MM.1S (cell line): ENCODE measurements at regions not wholly inside any gene's neighbourhood (a gene's known extent, or its start where the extent isn't known, plus 50 kb on each side); places are given as distances from the start of the nearest gene placed in this dataset.

Experiments used
- DNase-seq: peaks from one replicate; pipeline ENCODE4 v3.0.0-alpha.2; 2015
- H2AFZ ChIP-seq: fragments of 300-600 bp; sonication (generic); 2 replicates; pipeline ENCODE4 v1.6.0; 2016; ENCODE audit warnings: antibody characterized with exemption, low read length
- H3F3A ChIP-seq: fragments of 300-600 bp; sonication (generic); 2 replicates; pipeline ENCODE4 v1.6.1; 2016; ENCODE audit warnings: mild to moderate bottlenecking, antibody characterized with exemption, low read length, moderate library complexity, mixed read lengths; ENCODE audit not compliant: insufficient read depth
- H3K27ac ChIP-seq: fragments of 300-600 bp; sonication (generic); 2 replicates; pipeline ENCODE4 v1.5.1; 2016; ENCODE audit warnings: mild to moderate bottlenecking, low read length
- H3K27me3 ChIP-seq: fragments of 300-600 bp; sonication (generic); replicated peaks from 2 replicates; pipeline ENCODE4 v1.6.0; 2016; ENCODE audit warnings: low read length; ENCODE audit not compliant: insufficient read depth
- H3K36me3 ChIP-seq: fragments of 300-600 bp; sonication (generic); replicated peaks from 2 replicates; pipeline ENCODE4 v1.6.1; 2016; ENCODE audit warnings: mild to moderate bottlenecking, low read length, mixed read lengths; ENCODE audit not compliant: insufficient read depth
- H3K4me1 ChIP-seq: fragments of 300-600 bp; sonication (generic); 2 replicates; pipeline ENCODE4 v1.6.1; 2016; ENCODE audit warnings: low read length, mixed read lengths
- H3K4me2 ChIP-seq: fragments of 300-600 bp; sonication (generic); 2 replicates; pipeline ENCODE4 v1.6.0; 2016; ENCODE audit warnings: low read depth, low read length
- H3K4me3 ChIP-seq: fragments of 300-600 bp; sonication (generic); 2 replicates; pipeline ENCODE4 v1.5.1; 2016; ENCODE audit warnings: low read length, mixed read lengths
- H3K79me2 ChIP-seq: fragments of 300-600 bp; sonication (generic); 2 replicates; pipeline ENCODE4 v1.6.1; 2016; ENCODE audit warnings: mixed run types, low read length, mixed read lengths
- H3K9ac ChIP-seq: fragments of 300-600 bp; sonication (generic); 2 replicates; pipeline ENCODE4 v1.6.1; 2016; ENCODE audit warnings: low read length, mixed read lengths
- H3K9me2 ChIP-seq: fragments of 300-600 bp; sonication (generic); replicated peaks from 2 replicates; pipeline ENCODE4 v1.6.1; 2016; ENCODE audit warnings: mild to moderate bottlenecking, low read length, mixed read lengths; ENCODE audit not compliant: insufficient read depth
- H3K9me3 ChIP-seq: fragments of 300-600 bp; sonication (generic); replicated peaks from 2 replicates; pipeline ENCODE4 v1.6.1; 2016; ENCODE audit warnings: mild to moderate bottlenecking, low read length, mixed read lengths; ENCODE audit not compliant: insufficient read depth
- H4K20me1 ChIP-seq: fragments of 300-600 bp; sonication (generic); 2 replicates; pipeline ENCODE4 v1.6.1; 2016; ENCODE audit warnings: mild to moderate bottlenecking, low read length, moderate library complexity, mixed read lengths; ENCODE audit not compliant: insufficient read depth
- CTCF ChIP-seq: fragments of 300-600 bp; sonication (generic); IDR thresholded peaks from 2 replicates; pipeline ENCODE4 v1.5.1; 2016; ENCODE audit warnings: antibody characterized with exemption, low read length, mixed read lengths
- EZH2 ChIP-seq: fragments of 300-600 bp; sonication (generic); optimal IDR thresholded peaks from 2 replicates; pipeline ENCODE3; 2017; ENCODE audit warnings: low read depth, mild to moderate bottlenecking, antibody characterized with exemption, low read length, mixed read lengths
- EZH2phosphoT487 ChIP-seq: fragments of 300-600 bp; sonication (generic); IDR thresholded peaks from 2 replicates; pipeline ENCODE4 v1.6.1; 2018; ENCODE audit warnings: antibody characterized with exemption, low read length

GRCh38 chr6:21438237-21438985 is 155.1 kb upstream of the SOX4 start:
- Histone ChIP-seq H3K4me3 (peak overlapping the region; percentile 59), H3K27me3 (peaks cover 5% of the 10 kb centered on the region; the same call in 1 of the 2 replicates), H3F3A (peaks cover 14% of the 10 kb centered on the region), H3K9me2 (no peaks in the 10 kb centered on the region), H3K36me3 (no peaks in the 10 kb centered on the region), H3K9me3 (no peaks in the 10 kb centered on the region), H3K4me2 (peak overlapping the region; percentile 80), H3K4me1 (peaks cover 17% of the 10 kb centered on the region), H3K27ac (peak overlapping the region; percentile 81), H2AFZ (peak overlapping the region; percentile 24; the same call in 1 of the 2 replicates), H3K9ac (peak overlapping the region; percentile 38), H3K79me2 (no peaks in the 10 kb centered on the region), H4K20me1 (no peaks in the 10 kb centered on the region)
- TF ChIP-seq EZH2 (no peak), EZH2phosphoT487 (no peak), CTCF (no peak)
- peak; percentile 75 for DNase-seq

GRCh38 chr6:21438986-21439352 is 154.6 kb upstream of the SOX4 start:
- Histone ChIP-seq H3K4me3 (peak overlapping the region; percentile 59), H3K27ac (peak overlapping the region; percentile 81), H3F3A (peaks cover 14% of the 10 kb centered on the region), H3K4me2 (peak overlapping the region; percentile 80), H3K4me1 (peaks cover 17% of the 10 kb centered on the region), H3K9ac (no peak overlapping the region; the same call in 1 of the 2 replicates), H2AFZ (no peak overlapping the region), H3K27me3 (peaks cover 5% of the 10 kb centered on the region; the same call in 1 of the 2 replicates), H3K36me3 (no peaks in the 10 kb centered on the region), H3K79me2 (no peaks in the 10 kb centered on the region), H3K9me3 (no peaks in the 10 kb centered on the region), H3K9me2 (no peaks in the 10 kb centered on the region), H4K20me1 (no peaks in the 10 kb centered on the region)
- TF ChIP-seq EZH2 (no peak), CTCF (no peak), EZH2phosphoT487 (no peak)
- DNase-seq: peak; percentile 51

- Histone ChIP-seq H3K4me2 (no peak overlapping the region), H3K9me2 (no peaks in the 10 kb centered on the region), H2AFZ (no peak overlapping the region), H3K79me2 (no peaks in the 10 kb centered on the region), H3K27ac (no peak overlapping the region), H4K20me1 (no peaks in the 10 kb centered on the region), H3K9ac (no peak overlapping the region), H3K27me3 (peaks cover 5% of the 10 kb centered on the region; the same call in 1 of the 2 replicates), H3K9me3 (no peaks in the 10 kb centered on the region), H3K4me3 (no peak overlapping the region), H3K4me1 (peaks cover 17% of the 10 kb centered on the region), H3F3A (peaks cover 14% of the 10 kb centered on the region), H3K36me3 (no peaks in the 10 kb centered on the region)
- TF ChIP-seq EZH2 (no peak), CTCF (no peak), EZH2phosphoT487 (no peak)
- DNase-seq: no peak
Observed at GRCh38 chr6:21441386-21441785, 152.2 kb upstream of the SOX4 start.
